ENCODE measurements at regions not wholly inside any gene's neighbourhood (a gene's known extent, or its start where the extent isn't known, plus 50 kb on each side); places are given as distances from the start of the nearest gene placed in this dataset.

DNA sequence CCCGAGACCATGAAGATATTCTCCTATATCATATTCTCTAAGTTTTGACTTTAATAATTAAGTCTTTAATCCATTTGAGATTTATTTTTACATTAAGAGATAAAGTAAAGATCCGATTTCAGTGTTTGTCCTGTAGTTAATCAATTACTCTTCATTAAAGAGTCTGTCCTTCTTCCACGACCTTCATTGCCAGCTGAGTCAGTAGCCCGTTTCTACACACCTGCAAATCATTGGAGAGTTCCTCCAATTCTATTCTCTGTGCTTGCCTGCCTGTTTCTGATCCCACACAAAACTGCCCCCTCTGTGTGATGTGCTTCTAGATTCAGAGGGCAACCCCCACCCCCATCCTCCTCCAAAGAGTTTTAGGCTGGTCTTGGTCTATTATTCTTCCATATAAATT lies 119.2 kb downstream of the KCNF1 start:
- no peak for DNase-seq (ENCODE audit: low spot score)
- Histone ChIP-seq H3K27ac (ENCODE audit: low read depth, low read length, poor library complexity, severe bottlenecking) (no peak overlapping the region), H3K4me1 (ENCODE audit: insufficient read depth, low read length, poor library complexity, severe bottlenecking) (no peaks in the 10 kb centered on the region), H3K9me3 (ENCODE audit: low read depth, low read length, poor library complexity, severe bottlenecking) (no peaks in the 10 kb centered on the region), H3K36me3 (ENCODE audit: insufficient read depth, low read length, poor library complexity, severe bottlenecking) (no peaks in the 10 kb centered on the region), H3K27me3 (replicated peaks; ENCODE audit: insufficient read depth, low read depth, low read length, poor library complexity) (peaks cover 14% of the 10 kb centered on the region), H3K4me3 (ENCODE audit: low read depth, low read length, poor library complexity, severe bottlenecking) (no peak overlapping the region)
- ChIA-PET CTCF (no interaction called here), POLR2A (ENCODE audit: low non-redundant PET) (no interaction called here)
- TF ChIP-seq EZH2 (IDR thresholded peaks at IDR 0.05; ENCODE audit: borderline replicate concordance, low read depth, low read length, poor library complexity, severe bottlenecking): no peak
- TF ChIP-seq, protein P1, sequence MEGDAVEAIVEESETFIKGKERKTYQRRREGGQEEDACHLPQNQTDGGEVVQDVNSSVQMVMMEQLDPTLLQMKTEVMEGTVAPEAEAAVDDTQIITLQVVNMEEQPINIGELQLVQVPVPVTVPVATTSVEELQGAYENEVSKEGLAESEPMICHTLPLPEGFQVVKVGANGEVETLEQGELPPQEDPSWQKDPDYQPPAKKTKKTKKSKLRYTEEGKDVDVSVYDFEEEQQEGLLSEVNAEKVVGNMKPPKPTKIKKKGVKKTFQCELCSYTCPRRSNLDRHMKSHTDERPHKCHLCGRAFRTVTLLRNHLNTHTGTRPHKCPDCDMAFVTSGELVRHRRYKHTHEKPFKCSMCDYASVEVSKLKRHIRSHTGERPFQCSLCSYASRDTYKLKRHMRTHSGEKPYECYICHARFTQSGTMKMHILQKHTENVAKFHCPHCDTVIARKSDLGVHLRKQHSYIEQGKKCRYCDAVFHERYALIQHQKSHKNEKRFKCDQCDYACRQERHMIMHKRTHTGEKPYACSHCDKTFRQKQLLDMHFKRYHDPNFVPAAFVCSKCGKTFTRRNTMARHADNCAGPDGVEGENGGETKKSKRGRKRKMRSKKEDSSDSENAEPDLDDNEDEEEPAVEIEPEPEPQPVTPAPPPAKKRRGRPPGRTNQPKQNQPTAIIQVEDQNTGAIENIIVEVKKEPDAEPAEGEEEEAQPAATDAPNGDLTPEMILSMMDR (conservative IDR thresholded peaks at IDR 0.05; ENCODE audit: low read depth, low read length): no peak
- BruUV-seq (replicated peaks): no TSS peak
- intact Hi-C loops (cut with micrococcal nuclease; ENCODE audit: unreplicated experiment): no loop called here

DNA sequence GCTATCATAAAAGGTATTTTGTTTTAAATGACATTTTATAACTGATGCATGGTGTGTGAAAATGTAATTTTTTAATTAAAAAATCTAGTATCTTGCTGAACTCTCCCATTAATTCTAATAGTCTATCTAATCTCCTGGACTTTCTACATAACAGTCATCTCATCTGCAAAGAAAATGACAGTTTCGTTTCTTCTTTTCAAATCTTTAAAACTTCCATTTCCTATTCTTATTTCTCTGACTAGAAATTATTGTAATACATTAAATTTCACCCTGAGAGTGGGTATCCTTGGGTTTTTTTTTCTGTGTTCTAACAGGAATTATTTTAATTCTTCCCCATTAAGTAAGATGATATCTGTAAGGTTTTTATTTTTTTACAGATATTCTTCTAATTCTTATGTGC lies 120.1 kb downstream of the KCNF1 start:
- Histone ChIP-seq H3K9me3 (ENCODE audit: low read depth, low read length, poor library complexity, severe bottlenecking) (no peaks in the 10 kb centered on the region), H3K4me3 (ENCODE audit: low read depth, low read length, poor library complexity, severe bottlenecking) (no peak overlapping the region), H3K27me3 (replicated peaks; ENCODE audit: insufficient read depth, low read depth, low read length, poor library complexity) (peaks cover 14% of the 10 kb centered on the region), H3K36me3 (ENCODE audit: insufficient read depth, low read length, poor library complexity, severe bottlenecking) (no peaks in the 10 kb centered on the region), H3K27ac (ENCODE audit: low read depth, low read length, poor library complexity, severe bottlenecking) (no peak overlapping the region), H3K4me1 (ENCODE audit: insufficient read depth, low read length, poor library complexity, severe bottlenecking) (no peaks in the 10 kb centered on the region)
- ChIA-PET CTCF (no interaction called here), POLR2A (ENCODE audit: low non-redundant PET) (no interaction called here)
- intact Hi-C loops (cut with micrococcal nuclease; ENCODE audit: unreplicated experiment): no loop called here
- DNase-seq (ENCODE audit: low spot score): no peak
- no peak for TF ChIP-seq EZH2 (IDR thresholded peaks at IDR 0.05; ENCODE audit: borderline replicate concordance, low read depth, low read length, poor library complexity, severe bottlenecking)
- TF ChIP-seq, protein P1 (conservative IDR thresholded peaks at IDR 0.05; ENCODE audit: low read depth, low read length): no peak
- BruUV-seq (replicated peaks): no TSS peak

DNA sequence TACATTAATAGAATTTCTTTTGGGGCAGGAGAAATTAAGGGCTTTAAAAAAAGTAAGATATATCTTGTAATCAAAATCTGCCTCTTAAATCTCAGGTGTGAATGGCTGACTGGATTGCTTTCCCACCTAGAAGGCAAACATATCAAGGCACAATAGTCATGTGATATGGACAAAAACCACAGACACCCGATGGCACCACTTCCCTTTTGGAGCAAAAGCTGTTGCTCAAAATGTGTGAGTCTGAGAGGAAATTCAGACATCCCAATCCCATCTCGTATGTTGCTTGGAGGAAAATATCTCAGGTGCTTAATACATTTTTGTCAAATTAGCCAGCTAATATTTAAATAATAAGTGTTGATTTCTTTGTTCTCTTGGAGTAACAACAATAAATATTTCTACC lies 120.7 kb downstream of the KCNF1 start:
- ChIA-PET POLR2A (ENCODE audit: low non-redundant PET) (no interaction called here), CTCF (no interaction called here)
- no peaks in the 10 kb centered on the region for H3K4me1 ChIP-seq (ENCODE audit: insufficient read depth, low read length, poor library complexity, severe bottlenecking)
- no peaks in the 10 kb centered on the region for H3K36me3 ChIP-seq (ENCODE audit: insufficient read depth, low read length, poor library complexity, severe bottlenecking)
- TF ChIP-seq, protein P1 (conservative IDR thresholded peaks at IDR 0.05; ENCODE audit: low read depth, low read length): no peak
- TF ChIP-seq EZH2 (IDR thresholded peaks at IDR 0.05; ENCODE audit: borderline replicate concordance, low read depth, low read length, poor library complexity, severe bottlenecking): no peak
- no peak overlapping the region for H3K27ac ChIP-seq (ENCODE audit: low read depth, low read length, poor library complexity, severe bottlenecking)
- peaks cover 5% of the 10 kb centered on the region for H3K9me3 ChIP-seq (ENCODE audit: low read depth, low read length, poor library complexity, severe bottlenecking)
- DNase-seq (ENCODE audit: low spot score): no peak
- H3K27me3 ChIP-seq (replicated peaks; ENCODE audit: insufficient read depth, low read depth, low read length, poor library complexity): peaks cover 14% of the 10 kb centered on the region
- no TSS peak for BruUV-seq (replicated peaks)
- intact Hi-C loops (cut with micrococcal nuclease; ENCODE audit: unreplicated experiment): no loop called here
- no peak overlapping the region for H3K4me3 ChIP-seq (ENCODE audit: low read depth, low read length, poor library complexity, severe bottlenecking)
